AG04450 (cell line): ENCODE measurements at regions not wholly inside any gene's neighbourhood (a gene's known extent, or its start where the extent isn't known, plus 50 kb on each side); places are given as distances from the start of the nearest gene placed in this dataset.

Source experiments
- CTCF ChIA-PET: fragments of 300-600, 350-600 bp; formaldehyde crosslinking; extraction: SDS; loops from one replicate; lab custom pipeline; 2022; ENCODE audit warnings: antibody characterized with exemption, inconsistent platforms; lab: Charles Lee
- POLR2A ChIA-PET: fragments of 350-600 bp; formaldehyde crosslinking; extraction: SDS; loops from one replicate; lab custom pipeline; 2021; ENCODE audit warnings: antibody characterized with exemption, inconsistent platforms; lab: Yijun Ruan, JAX
- DNase-seq: peaks from one replicate; pipeline ENCODE4 v3.0.0-alpha.2; 2011; ENCODE audit warnings: low read depth, low spot score
- H3K27ac ChIP-seq: one replicate; pipeline ENCODE4 v1.5.1; 2012; ENCODE audit warnings: low read depth, low read length, control low read depth
- H3K27me3 ChIP-seq: one replicate; pipeline ENCODE4 v1.6.0; 2012; ENCODE audit warnings: low read length; ENCODE audit not compliant: control insufficient read depth, insufficient read depth
- H3K4me3 ChIP-seq: 2 replicates; pipeline ENCODE4 v1.5.1; 2011; ENCODE audit warnings: mild to moderate bottlenecking, low read depth, low read length, control low read depth
- H3K9me3 ChIP-seq: 2 replicates; pipeline ENCODE4 v1.5.1; 2012; ENCODE audit warnings: low read length; ENCODE audit not compliant: control insufficient read depth, insufficient read depth
- TF ChIP-seq, protein P1 (sequence below): IDR thresholded peaks from 2 replicates; pipeline ENCODE4 v1.5.1; 2011; ENCODE audit warnings: low read depth, low read length, control low read depth, inconsistent platforms

DNA sequence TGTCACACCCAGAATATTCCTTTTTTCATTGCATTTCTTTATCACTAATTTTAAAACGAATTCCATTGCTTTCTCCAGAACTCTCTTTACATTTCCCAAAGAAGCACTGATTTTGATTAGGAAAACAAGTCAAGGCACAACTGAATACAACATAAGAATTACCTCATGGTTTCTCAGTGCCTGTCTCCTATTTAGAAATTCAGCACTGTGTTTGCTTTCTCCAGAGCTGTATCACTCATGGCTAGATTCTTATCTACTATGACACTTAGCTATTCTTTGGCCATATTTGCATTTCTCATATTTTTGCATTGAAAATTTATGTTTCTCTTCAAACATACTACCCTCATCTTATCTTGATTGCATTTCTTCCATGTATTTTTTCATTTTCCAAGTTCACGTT is 1402.0 kb downstream of the MRPL39 start:
- Histone ChIP-seq H3K27ac (no peak overlapping the region), H3K9me3 (peaks cover 10% of the 10 kb centered on the region; the same call in 1 of the 2 replicates), H3K4me3 (no peak overlapping the region), H3K27me3 (no peaks in the 10 kb centered on the region)
- CTCF ChIA-PET: no interaction called here
- TF ChIP-seq, protein P1, sequence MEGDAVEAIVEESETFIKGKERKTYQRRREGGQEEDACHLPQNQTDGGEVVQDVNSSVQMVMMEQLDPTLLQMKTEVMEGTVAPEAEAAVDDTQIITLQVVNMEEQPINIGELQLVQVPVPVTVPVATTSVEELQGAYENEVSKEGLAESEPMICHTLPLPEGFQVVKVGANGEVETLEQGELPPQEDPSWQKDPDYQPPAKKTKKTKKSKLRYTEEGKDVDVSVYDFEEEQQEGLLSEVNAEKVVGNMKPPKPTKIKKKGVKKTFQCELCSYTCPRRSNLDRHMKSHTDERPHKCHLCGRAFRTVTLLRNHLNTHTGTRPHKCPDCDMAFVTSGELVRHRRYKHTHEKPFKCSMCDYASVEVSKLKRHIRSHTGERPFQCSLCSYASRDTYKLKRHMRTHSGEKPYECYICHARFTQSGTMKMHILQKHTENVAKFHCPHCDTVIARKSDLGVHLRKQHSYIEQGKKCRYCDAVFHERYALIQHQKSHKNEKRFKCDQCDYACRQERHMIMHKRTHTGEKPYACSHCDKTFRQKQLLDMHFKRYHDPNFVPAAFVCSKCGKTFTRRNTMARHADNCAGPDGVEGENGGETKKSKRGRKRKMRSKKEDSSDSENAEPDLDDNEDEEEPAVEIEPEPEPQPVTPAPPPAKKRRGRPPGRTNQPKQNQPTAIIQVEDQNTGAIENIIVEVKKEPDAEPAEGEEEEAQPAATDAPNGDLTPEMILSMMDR: no peak
- no peak for DNase-seq
- POLR2A ChIA-PET: no interaction called here

DNA sequence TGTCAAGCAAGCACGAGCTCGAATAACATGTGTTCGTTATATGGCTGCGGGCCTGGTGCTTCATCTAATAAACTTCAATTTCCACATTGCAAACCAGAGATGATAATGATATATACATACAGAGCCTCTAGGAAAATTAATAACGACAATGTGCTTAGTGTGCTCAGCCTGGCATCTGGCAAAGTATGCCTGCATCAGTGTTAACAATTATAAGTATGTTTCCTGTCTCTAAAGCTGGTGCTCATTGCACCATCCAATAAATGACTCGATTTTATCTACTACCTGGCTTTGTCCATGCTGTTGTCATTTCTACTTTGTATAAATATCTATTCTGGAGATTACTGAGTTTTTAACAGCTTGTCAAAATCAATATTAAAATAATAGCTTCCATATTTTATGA is 1402.6 kb downstream of the MRPL39 start:
- no peak for DNase-seq
- H3K9me3 ChIP-seq: peaks cover 10% of the 10 kb centered on the region; the same call in 1 of the 2 replicates
- no peak overlapping the region for H3K4me3 ChIP-seq
- no peak overlapping the region for H3K27ac ChIP-seq
- POLR2A ChIA-PET: no interaction called here
- CTCF ChIA-PET: no interaction called here
- TF ChIP-seq, protein P1: no peak
- no peaks in the 10 kb centered on the region for H3K27me3 ChIP-seq

DNA sequence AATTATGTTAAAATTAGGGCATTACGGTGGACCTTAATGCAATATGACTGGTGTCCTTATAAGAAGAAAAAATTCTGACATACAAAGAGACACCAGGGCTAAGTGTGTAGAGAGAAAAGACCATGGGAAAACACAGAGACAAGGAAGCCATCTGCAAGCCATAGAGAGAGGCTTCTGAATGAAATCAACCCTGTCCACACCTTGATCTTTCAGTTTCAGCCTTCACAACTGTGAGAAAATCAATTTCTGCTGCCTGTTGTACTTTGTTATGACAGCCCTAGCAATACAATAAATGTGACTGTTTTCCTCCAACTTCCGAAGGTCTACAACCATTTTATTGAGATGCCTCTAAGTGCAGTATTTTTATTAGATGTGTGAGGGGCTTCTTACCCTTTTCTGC is 1407.2 kb downstream of the MRPL39 start:
- Histone ChIP-seq H3K4me3 (no peak overlapping the region), H3K27ac (no peak overlapping the region), H3K27me3 (no peaks in the 10 kb centered on the region), H3K9me3 (no peaks in the 10 kb centered on the region)
- TF ChIP-seq, protein P1: no peak
- DNase-seq: no peak
- ChIA-PET POLR2A (no interaction called here), CTCF (no interaction called here)

DNA sequence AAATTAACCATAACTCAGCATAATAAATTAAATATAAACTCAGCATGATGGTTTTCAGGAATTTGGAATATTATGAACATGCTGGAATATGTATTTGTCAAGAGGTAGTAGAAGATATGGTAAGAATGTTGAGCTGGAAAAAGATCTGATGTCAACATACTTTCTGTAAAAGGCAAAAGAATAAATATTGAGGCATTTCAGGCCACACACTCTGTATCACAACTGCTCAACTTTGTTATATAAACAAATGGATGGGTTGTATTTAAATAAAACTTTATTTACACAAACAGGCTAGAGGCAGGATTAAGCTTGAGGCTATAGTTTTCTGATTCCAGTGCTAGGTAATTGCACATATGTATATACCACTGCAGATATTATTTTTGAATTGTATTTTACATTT is 1409.4 kb downstream of the MRPL39 start:
- no peak for DNase-seq
- H3K4me3 ChIP-seq: no peak overlapping the region
- TF ChIP-seq, protein P1: no peak
- ChIA-PET POLR2A (no interaction called here), CTCF (no interaction called here)
- no peak overlapping the region for H3K27ac ChIP-seq
- no peaks in the 10 kb centered on the region for H3K9me3 ChIP-seq
- no peaks in the 10 kb centered on the region for H3K27me3 ChIP-seq

DNA sequence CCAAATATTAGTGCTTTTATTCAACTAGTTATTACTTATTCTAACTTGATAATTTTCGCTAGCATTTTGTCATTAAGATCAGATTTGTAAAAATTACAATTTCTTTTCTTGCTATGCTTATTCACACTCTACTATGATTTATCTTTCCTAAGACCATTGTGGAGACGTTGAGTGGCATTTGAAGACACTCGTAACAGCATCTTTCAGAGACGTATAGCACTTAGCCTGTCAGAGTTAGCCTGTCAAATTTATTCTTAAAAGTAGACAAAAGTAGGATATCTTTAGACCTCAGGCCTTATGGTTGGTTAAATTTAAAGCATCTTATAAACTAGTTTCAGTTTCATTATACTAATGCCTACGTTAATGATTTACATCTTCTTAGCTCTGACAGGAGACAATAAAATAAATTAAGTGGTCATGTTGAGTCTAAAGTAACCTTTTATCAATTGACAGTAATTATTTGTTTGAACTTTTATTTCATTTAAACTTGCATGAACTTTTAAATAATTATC is 1410.1 kb downstream of the MRPL39 start:
- POLR2A ChIA-PET: no interaction called here
- Histone ChIP-seq H3K4me3 (no peak overlapping the region), H3K27me3 (no peaks in the 10 kb centered on the region), H3K9me3 (no peaks in the 10 kb centered on the region), H3K27ac (no peak overlapping the region)
- DNase-seq: no peak
- TF ChIP-seq, protein P1: no peak
- CTCF ChIA-PET: no interaction called here
